GM21367 (cell line): ENCODE measurements at regions not wholly inside any gene's neighbourhood (a gene's known extent, or its start where the extent isn't known, plus 50 kb on each side); places are given as distances from the start of the nearest gene placed in this dataset.
A peak's percentile ranks its signal among the peaks of the same experiment; 100 is the strongest.

Experiments
- ATAC-seq: cut with Tn5 transposase; IDR thresholded peaks from one replicate; pipeline ENCODE4 v1.9.1; 2021; ENCODE audit not compliant: unreplicated experiment

DNA sequence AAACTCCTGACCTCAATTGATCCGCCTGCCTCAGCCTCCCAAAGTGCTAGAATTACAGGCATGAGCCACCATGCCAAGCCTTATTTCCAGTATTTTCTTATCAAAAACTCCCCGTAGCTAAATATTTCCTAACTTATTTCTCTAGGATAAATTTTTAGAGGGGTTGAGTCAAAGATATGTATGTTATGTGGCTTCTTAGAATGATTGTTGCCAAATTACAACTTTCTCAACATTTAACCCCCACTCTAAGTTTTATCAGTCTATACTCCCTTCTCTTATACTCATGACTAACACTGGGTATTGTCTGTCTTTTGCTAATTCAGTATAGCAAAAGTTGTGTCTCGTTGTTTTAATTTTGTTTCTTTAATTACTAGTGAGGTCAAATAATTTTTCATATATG is 187.7 kb upstream of the LNX1 start:
- ATAC-seq = no peak

DNA sequence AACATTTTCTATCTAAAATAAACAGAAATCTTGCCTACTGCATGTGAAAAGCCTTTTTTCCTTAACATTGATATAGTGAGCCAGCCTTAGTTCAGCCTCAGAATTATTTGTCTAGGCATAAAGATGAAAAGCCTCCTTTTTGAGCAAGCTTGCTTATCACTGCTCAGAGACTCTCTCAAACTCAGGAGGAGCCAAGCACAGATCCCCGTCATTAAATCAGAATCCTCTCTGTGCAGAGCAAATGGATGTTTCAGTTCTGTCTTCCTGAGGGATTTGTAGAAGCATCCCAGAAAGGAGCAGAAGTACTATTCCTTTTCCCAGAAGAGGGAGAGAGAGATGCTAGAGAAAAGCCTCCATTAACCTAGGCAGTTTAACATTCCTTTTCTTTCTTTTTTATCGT is 186.9 kb upstream of the LNX1 start:
- ATAC-seq = no peak

DNA sequence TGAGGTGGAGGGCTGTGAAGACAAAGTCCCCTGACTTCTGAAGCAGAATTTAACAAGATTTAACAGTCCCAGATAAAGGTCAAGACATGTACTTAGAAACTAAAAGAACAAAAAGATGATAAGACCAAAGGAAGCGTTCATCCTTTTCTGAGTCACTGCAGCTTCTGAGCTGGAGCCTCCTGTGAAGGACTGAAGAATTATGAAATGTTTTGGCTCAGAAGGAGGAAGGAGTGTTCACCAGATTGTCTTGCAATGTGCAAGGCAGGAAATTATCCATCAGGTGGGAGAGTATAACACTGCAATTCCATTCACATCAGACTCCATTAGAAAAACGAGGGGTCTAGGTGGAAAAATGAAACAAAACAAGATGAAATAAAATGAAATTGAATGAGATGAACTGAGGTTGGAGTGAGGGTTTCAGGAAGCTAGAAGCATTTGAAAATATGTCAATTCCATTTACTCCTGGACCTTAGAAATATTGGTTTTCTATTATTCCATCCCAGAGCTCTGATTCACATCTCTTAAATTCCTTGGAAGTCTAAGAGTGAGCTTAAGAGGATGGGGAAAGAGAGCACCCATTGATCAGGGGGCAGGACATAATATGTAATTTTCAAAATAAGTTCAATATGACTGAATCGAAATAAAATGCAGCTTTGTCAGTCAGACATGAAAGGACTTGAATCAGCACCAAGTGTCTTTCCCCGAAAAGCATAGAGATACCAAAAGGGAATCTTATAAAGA is 186.1 kb upstream of the LNX1 start:
- ATAC-seq = no peak

DNA sequence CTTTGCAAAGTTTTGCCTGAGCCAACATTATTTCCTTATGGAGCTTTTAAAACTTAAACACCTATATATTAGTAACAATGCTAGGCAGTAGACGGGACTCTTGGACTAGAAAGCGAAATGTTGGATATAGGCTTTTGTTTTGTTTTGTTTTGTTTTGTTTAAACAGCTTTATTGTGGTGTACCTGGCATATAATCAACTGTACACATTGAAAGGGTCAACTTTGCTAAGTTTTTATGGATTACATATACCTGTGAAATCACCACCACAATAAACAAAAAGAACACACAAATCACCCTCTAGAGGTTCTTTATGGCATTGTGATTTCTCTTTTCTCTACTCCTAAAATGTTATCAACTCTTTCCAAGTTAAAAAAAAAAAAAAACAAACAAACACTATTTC is 184.9 kb upstream of the LNX1 start:
- no peak for ATAC-seq

DNA sequence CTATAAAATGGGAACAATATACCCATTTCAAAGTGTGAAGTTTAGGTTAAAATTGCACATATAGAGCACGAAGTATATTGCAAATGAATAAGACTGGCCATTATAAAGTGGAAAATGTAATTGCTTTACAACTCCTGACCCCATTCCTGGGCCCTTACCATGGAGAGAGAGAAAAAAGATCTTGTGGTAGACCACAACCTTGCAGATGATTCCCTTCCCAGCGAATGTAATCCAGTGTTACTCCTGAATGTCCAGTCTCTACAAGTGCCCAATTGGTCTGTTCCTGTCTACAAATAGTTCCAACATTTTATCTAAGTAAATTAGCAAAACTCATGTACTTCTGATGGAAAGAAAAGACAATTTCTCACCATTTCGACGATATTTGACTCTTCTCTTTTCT is 184.1 kb upstream of the LNX1 start:
- ATAC-seq = no peak

DNA sequence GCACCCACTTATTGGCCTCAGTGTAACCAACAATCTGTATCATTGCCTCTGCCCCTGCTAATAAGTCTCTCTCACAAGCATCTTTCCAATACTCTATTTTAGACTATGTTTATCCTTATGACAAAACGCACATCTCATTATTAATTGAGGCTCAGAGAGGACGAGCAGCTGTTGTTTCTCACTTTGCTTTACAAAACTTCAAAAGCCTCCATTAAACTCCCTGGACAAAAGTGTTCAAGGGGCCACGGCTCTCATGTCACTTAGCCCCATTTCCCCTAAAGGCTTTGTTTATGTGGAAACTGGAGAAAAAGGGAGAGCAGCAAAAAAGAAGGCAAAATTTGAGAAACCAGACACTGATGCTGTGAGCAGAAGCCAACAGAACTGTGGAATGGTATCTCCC is 180.0 kb upstream of the LNX1 start:
- ATAC-seq = no peak

DNA sequence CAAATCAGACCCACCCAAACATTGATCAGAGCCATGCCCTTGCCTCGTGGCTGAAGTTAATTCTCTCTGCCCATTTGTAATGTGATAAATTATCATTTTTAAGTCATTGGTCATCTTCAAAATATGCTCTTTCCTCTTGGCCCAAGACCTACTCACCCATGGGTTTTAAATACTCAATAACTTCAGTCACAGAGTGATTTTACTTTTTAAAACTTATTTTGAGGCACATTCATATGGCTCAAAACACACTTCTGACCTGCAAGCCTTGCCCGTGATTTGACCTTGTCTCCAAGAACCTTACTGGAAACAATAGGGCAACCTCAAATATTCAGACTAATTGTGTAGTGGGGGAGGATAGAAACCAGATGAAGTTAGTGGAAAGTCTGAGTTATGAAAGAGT is 176.2 kb upstream of the LNX1 start:
- ATAC-seq = no peak

DNA sequence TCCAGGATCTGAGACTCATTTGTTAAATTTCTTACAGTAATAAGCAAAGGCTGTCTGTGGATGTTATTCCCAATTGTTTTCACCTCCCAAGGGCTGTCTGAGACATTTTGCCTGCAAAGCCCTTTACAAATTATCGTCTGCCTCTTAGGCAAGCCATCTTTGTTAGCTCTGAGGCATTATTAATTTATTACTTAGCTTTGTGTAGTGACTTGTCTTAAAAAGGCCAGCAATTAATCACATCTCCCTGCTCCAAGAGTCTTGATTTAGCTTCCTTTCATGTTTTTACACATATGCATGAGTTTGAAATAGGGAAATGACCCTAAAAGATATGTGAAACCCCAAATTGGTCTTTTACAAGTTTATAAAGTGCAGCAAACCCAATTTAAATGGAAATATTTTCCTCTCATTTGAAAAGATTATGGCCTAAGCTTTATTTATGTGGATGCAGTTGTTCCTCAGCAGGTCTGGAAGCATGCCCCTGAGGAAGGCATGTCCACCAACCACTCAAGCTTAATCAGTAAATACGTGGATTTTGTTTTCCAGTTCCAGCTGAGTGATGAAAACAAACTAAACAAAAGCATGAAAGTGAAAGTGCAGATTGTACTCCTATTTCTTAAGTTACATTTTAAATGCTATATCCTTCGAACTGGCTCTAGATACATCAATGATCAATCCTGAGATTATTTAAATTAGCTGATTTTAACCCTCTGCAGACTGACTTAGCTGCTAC is 173.6 kb upstream of the LNX1 start:
- ATAC-seq = no peak

DNA sequence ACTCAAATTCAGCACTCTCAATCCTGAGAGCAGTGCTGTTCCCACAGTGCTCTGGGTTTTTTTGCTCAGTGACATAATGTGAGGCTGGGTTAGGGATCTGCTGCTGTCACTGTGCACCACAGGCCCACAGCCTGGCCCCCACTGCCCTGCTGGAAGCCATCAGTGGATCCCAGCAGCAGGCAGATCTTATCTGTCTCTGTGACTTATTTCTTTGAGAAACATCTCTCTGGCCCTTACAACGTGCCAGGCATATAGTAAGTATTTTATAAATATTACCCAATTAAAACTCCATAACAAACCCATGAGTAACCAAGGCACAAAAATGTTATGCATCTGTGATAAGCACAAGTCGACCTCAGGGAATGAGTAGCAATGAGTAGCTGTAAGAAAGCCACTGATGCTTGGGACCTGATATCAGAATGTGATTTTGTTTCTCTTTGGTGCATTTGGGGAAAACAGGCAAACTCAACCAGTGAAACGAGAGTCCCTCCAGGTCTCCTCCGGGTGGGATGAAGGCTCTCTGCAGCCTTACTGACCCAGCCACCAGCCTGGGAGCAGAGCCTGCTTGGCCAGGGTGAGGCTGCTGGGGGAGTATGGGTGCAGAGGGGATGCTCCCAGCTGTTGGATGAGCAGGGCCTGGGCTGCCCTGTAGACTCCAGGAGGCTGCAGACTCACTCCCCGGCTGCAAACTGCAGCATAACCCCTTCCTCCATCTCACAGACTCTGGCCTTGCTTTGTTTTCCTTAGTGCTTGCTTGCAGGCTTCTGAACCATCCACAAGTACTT is 172.7 kb upstream of the LNX1 start:
- no peak for ATAC-seq

DNA sequence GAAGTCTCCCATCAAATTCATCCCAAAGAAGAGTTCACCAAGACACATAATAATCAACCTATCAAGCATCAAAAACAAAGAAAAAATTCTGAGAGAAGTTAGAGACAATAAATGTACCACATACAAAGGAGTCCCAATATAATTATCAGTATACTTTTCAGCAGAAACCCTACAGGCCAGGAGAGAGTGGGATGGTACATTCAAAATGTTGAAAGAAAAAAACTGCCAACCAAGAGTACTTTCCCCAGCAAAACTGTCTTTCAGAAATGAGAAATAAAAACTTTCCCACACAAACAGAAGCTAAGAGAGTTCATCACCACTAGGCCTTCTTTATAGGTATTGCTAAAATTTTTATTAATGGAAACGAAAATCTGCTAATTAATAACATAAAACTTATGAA is 164.4 kb upstream of the LNX1 start:
- no peak for ATAC-seq

DNA sequence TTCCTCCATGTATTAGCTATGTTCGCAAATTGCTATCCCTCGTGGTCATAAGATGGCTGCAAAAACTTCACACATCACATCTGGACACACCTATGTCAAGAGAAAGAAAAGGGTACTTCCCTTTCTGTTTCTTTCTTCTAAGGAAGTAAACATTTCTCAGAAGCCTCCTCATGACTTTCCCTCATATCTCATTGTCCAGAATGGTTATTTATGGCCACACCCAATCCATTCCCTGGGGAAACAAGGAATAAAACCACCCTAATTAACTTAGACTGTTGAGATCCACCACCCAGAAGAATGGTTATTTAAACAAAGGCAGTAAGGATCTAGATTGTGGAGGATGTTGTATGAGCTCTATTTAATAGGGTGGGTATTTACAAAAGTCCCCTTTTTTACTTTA is 160.8 kb upstream of the LNX1 start:
- no peak for ATAC-seq

DNA sequence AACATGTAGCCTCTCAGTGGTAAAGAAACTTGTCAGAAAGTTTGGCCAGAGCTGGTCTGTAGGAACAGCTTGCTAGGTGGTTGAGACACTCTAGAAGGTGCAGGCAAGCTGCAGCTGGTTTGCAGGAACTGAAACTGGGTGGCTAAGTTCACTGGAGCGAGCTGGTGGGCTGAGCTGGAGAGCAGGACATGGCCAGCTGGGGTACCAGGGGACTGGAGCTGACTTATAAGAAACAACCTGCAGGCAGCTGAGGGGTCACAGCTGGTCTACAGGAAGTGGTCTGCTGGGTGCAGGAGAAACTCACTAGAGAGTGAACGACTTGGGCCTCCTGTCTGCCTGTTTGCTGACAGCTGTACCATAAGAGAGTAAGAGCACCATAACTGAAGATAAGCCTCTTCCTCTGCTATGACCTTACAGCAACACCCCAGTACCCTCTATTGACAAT is 157.1 kb upstream of the LNX1 start:
- ATAC-seq = peak; percentile 93

DNA sequence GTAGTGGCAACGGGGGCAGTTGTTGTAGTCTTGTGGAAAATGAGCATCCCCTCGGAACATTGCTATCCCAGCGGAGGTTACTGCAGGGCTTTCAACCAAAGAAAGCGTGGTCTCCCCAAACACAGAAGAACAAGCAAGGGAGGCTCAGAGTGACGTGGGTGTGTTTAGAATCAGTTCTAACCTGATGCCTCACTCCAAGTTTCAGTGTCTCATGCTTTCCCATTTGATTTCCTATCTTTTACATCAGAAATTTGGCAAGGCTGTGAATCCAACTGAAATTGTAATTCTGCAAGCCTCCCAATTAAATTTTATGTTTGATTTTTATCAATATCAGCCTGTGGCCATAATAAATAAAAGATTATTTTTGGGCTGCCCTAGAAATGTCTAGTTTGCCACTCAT is 156.1 kb upstream of the LNX1 start:
- no peak for ATAC-seq

DNA sequence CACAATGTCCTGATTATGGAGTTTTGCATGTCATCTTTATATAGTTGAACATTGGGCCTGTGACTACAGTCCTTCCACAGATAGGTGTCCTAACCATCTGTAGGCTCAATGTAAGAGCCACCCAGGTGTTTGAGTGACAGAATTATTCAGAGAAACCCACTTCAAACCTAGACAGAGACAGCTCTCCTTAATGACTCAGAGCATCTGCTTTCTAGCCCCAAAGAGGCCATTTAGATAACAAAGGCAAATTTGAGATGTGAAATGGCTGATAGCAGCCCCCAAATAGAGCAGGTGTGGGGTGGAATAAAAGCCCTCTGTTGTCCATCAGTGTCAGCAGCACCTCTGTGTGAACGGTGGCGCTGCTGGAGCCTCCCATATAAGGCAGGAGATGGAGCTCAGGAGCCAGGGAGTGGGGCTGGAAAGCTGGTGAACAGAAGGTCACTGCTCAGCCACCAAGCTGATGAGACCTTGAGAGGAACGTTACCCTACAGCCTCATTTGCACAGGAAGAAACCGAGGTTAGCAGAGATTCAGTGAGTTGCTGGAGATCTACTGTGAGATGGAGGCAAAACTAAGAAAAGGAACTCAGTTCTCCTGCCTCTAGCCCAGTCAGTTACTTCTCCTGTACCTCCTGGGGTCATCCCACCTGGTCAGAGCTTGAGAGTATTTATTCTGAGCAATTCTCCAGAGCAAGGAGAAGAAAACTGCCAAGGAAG is 153.3 kb upstream of the LNX1 start:
- no peak for ATAC-seq

DNA sequence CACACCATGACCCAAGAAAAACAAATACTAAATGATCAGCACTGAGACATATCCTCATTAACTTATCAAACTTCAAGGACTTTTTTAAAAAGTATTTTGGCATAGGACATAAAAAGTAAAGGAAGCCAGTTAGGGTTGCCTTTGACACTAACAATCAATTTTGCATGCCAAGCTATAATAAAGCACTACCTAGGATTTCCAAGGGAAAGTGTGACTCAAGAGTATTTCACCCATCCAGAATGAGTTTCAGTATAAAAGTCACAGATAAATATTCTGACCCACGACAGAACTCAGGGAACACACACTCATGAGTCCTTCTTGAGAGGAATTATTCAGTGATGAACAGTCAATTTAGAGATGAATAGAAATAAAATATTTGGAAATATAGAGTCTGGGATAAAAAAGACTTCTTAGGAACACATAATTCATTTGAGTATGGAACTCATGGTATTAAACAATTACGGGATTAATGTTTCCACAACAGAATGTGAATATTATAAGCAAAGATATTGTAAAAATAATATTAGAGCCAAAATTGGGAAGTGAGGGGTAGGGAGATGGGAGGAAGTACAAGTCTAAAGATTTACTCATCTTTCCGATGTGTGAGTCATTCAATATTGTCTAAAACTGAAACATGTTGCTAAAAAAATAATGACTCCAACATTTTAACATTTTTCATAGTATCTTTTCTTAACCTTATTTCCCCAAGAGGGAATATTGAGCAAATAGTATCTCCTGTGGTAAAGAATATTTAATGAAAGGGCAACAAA is 143.5 kb upstream of the LNX1 start:
- ATAC-seq = no peak

DNA sequence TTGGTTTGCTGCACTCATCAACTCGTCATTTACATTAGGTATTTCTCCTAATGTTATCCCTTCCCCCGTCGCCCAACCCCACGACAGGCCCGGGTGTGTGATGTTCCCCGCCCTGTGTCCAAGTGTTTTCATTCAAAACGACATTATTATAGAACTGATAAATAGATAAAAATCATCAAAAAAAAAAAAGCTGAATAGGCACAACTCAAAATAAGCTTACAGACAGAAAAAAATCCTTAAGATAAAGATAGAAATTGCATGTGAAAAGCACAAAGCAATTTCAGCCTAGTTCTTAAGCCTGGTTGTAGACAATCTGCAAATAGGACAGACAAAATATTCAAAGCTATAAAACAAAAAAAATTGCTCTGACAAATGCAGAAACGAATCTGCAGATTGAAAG is 142.9 kb upstream of the LNX1 start:
- ATAC-seq = no peak

DNA sequence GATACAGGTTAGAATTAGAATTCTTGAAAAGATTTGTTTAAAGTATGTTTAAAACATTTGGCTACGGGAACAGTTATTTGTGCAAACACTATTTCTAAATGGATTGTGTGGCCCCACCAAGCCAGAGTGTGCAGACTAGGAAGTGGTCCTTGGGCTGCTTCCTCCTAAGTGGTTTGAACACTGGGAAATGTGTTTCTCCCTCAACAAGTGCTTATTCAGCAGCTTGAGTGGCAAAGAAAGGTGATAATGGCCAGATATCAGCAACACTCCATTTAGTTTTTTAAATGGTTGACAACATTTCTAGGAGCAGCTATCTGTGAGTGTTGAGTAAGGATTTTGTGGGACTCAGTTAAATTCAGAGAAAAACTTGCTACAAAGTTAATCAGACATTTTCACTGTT is 141.4 kb upstream of the LNX1 start:
- no peak for ATAC-seq

DNA sequence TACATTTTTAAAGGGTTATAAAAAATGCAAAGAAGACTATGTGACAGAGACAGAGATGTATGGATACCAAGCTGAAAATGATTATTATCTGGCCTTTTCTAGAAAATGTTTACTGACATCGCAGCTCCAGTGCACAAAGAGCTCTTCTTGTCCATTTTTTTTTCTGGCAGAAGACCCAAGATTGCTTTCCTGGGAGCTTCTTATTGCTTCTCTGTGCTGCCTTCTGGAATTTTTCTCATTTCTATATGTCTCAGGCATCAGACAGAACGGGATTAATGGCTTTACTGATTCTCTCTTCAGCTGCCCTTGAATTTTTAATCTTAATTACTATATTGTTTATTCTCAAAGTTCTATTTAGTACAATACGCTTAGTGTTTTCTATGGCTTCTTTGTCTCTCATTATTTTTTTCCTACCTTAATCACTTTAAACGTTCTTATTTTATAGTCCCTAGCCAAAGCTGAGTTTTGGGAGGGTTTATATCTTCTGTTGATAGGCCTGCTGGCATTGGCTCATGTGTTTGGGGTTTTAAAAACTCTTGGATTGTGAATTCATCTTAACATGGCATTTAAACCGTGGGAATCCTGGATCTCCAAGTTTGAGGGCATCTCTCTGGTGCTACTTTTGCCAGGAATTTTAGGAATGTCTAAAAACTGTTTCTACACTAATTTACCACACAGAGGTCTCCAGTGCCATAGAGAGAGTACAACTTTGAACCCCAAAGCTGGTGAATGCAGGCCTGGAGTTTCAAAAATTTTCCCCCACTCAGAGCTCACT is 138.9 kb upstream of the LNX1 start:
- no peak for ATAC-seq

DNA sequence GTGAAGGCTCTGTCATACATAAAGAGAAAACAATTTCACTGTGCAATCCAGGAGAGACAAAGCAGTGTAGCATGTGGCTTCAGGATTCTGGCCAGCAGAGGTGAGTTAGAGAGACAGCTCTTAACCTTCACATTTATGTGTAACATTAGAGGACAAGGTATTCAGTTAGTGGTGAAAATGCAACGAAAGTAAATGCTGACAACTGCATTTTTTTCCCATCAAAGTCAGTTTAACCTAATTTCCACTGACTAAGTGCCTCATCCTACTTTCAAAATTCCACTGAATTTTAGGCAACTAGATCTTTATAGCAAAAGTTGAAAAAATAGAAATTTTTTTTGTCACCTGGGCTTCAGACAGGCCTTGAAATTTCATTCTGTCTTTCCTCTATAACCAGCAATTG is 130.8 kb upstream of the LNX1 start:
- no peak for ATAC-seq

DNA sequence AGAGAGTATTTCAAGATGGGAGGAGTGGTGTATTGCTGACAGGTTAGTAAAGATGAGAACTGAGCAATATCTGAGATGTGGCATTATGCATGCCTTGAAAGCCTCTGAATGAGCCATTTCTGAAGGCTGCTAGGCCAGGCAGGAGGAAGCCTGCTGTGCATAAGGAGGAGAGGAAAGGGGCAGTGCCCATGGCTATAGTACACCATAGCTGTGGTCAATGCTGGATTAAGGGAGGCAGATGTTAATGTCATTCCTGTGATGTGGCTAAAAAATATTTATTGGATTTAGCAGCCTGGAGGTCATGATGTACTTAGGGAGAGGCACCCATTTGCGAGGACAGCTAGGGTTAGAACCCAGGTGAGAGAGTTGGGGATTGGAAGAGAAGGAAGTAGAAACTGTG is 130.0 kb upstream of the LNX1 start:
- no peak for ATAC-seq
